Erythroblast (primary cell): ENCODE measurements at regions not wholly inside any gene's neighbourhood (a gene's known extent, or its start where the extent isn't known, plus 50 kb on each side); places are given as distances from the start of the nearest gene placed in this dataset.

Experiments
- DNase-seq, 2 experiments: peaks; one replicate each; lab custom pipeline; 2025; lab: John Stamatoyannopoulos, UW
- GATA1 ChIP-seq: IDR thresholded peaks from 2 replicates; pipeline ENCODE4 v1.6.1; 2011; ENCODE audit warnings: low read depth, mild to moderate bottlenecking, control low read depth, low read length, moderate library complexity
- POLR2A ChIP-seq: IDR thresholded peaks from 2 replicates; pipeline ENCODE4 v1.6.1; 2011; ENCODE audit warnings: mild to moderate bottlenecking, low read length

GRCh38 chrX:120021927-120022326 lies 55.6 kb downstream of the RHOXF2B start:
- TF ChIP-seq GATA1 (no peak), POLR2A (no peak)

GRCh38 chrX:120020305-120020704 lies 57.2 kb downstream of the RHOXF2B start:
- peak in 1 of 2 experiments; percentile 13 for DNase-seq
- TF ChIP-seq POLR2A = no peak

More at GRCh38 chrX:120021927-120022326, 55.6 kb downstream of the RHOXF2B start:
- DNase-seq = peak; percentile 84 to 94

GRCh38 chrX:120016068-120016441 lies 61.4 kb downstream of the RHOXF2B start:
- no peak for DNase-seq
- TF ChIP-seq GATA1 (no peak), POLR2A (no peak)

GRCh38 chrX:120015145-120016067 lies 62.1 kb downstream of the RHOXF2B start:
- peak; percentile 58 to 66 for DNase-seq
- TF ChIP-seq POLR2A (no peak), GATA1 (no peak)

DNA sequence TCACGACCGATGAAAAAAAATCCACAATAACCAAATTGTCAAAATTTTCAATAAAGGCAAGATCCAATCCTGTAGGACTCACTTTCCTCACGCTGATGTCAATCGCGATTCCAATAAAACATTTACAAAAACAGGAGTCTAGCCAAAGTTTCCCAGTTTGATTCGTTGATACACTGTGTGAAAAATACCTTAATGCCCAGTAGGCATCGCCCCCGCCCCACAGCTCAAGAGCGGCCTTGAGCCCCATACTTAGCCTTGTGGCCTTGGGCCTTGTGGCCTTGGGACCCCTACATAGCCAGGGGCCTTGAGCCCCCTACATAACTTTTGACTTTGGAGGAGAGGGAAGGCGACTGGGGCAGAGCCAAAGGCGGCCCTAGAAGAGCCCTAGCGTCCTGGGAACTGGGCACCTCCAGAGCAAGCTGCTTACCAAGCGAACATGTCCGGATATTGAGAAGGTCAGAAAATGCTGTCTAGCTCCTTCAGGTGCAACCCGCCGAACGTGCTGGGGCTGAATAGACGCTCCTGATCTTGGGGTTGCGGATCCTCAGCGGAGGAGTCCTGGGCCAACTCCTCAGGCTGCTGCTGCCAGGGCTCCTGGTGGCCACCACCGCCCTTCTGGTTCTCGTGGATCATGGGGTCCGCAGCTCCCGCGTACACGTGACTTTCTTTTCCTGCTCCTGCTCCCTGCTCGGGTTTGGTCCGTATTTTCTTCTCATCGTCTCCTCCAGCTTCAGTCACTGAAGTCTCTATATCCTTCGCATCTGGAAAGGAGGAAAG lies 62.9 kb downstream of the RHOXF2B start:
- no peak for TF ChIP-seq GATA1
- TF ChIP-seq POLR2A = no peak

GRCh38 chrX:120001787-120002186 lies 58.2 kb upstream of the NKAP start:
- TF ChIP-seq GATA1 (no peak), POLR2A (no peak)

More for the DNA sequence above, 62.9 kb downstream of the RHOXF2B start:
- peak in 1 of 2 experiments; percentile 15 for DNase-seq

GRCh38 chrX:120000490-120001246 lies 57.1 kb upstream of the NKAP start:
- peak; percentile 8 to 14 for DNase-seq
- TF ChIP-seq POLR2A (no peak), GATA1 (no peak)

More at GRCh38 chrX:120001787-120002186, 58.2 kb upstream of the NKAP start:
- no peak for DNase-seq

GRCh38 chrX:119999087-119999634 lies 55.6 kb upstream of the NKAP start:
- no peak for DNase-seq
- TF ChIP-seq GATA1 = no peak
- no peak for TF ChIP-seq POLR2A

DNA sequence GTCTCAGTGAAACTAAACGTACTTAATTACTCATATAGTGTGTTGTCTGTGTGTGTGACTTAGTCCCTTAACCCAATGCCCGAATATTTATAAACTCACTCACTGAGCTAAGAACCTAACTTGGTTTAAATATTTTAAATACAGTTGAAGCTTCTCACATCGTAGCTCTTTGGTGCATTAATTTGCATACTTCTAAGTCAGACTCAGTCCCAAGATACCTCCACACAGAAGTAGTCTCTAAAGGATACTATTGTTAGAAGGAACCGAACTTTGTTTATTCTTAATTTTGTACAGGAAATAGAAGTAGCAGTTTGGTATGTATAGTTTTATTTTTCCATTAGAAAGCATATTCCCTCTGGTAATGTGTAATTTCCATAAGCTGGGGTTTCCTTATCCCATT lies 54.0 kb upstream of the NKAP start:
- DNase-seq = no peak
- TF ChIP-seq POLR2A = no peak
- TF ChIP-seq GATA1 = no peak

GRCh38 chrX:119996600-119997524 lies 53.3 kb upstream of the NKAP start:
- no peak for DNase-seq
- no peak for TF ChIP-seq POLR2A
- TF ChIP-seq GATA1 = no peak

DNA sequence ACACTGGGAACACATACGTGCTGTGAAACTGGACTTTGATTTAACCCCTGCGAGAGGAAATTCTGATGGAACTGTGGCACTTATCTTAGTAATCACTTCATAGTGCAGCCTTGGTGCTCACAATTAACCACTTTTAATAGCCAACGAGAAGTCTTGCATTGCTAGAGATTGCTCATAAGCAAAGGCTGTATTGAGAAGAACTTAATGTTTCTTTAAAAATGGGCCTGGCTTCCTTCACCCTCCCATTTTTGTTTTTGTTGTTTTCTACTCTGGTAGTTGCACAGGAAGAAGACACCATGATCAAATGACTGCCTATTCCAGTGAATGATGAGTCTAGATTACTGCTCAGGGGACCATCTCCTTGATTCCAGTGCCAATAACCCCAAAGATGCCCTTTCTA lies 52.5 kb upstream of the NKAP start:
- DNase-seq = no peak
- TF ChIP-seq GATA1 (no peak), POLR2A (no peak)
